ENCODE measurements at regions not wholly inside any gene's neighbourhood (a gene's known extent, or its start where the extent isn't known, plus 50 kb on each side); places are given as distances from the start of the nearest gene placed in this dataset.

DNA sequence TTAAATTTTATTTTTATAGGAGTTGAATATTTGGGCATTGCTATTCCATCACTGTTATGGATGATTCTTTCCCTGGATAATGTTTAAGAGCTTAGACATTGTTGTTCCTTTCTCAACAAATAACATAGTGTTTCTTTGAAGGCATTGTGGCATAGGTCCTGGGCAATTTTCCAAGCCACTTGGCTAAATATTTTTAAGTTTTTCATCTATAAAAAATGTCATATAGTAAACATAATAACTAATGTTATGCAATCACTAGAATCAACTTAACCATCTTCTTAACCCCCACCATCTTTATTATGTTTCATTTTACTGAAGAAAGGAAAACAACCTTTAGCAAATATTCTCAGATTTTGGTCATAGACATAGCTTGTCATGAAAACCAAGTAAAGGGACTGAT, 600.6 kb upstream of the LMO3 start:
- H3K4me1 ChIP-seq (ENCODE audit: control insufficient read depth in 2 of 2, insufficient read depth in 2 of 2, low read length in 2 of 2): no peaks in the 10 kb centered on the region
- no peak overlapping the region for H3K4me3 ChIP-seq (ENCODE audit: control extremely low read depth in 1 of 5, extremely low read depth in 1 of 5, insufficient read depth in 1 of 5, low read depth in 2 of 5, low read length in 4 of 5)
- DNase-seq (no peak), ATAC-seq (ENCODE audit: low read depth) (no peak)
- no peak overlapping the region for H3K9ac ChIP-seq (ENCODE audit: low read length)
- H3K27ac ChIP-seq (ENCODE audit: low read length in 2 of 2): no peak overlapping the region
- H2AFZ ChIP-seq (ENCODE audit: insufficient read depth, low read depth, low read length, poor library complexity, severe bottlenecking): no peak overlapping the region
- TF ChIP-seq EZH2 (IDR thresholded peaks at IDR 0.05; ENCODE audit: borderline replicate concordance, insufficient read depth, low read depth, low read length, poor library complexity, severe bottlenecking): no peak
- TF ChIP-seq, protein P1, sequence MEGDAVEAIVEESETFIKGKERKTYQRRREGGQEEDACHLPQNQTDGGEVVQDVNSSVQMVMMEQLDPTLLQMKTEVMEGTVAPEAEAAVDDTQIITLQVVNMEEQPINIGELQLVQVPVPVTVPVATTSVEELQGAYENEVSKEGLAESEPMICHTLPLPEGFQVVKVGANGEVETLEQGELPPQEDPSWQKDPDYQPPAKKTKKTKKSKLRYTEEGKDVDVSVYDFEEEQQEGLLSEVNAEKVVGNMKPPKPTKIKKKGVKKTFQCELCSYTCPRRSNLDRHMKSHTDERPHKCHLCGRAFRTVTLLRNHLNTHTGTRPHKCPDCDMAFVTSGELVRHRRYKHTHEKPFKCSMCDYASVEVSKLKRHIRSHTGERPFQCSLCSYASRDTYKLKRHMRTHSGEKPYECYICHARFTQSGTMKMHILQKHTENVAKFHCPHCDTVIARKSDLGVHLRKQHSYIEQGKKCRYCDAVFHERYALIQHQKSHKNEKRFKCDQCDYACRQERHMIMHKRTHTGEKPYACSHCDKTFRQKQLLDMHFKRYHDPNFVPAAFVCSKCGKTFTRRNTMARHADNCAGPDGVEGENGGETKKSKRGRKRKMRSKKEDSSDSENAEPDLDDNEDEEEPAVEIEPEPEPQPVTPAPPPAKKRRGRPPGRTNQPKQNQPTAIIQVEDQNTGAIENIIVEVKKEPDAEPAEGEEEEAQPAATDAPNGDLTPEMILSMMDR (IDR thresholded peaks at IDR 0.05): no peak
- H3K79me2 ChIP-seq (ENCODE audit: control insufficient read depth, insufficient read depth, low read length): no peaks in the 10 kb centered on the region
- H3K9me3 Mint-ChIP-seq (ENCODE audit: insufficient read depth): peaks cover 3% of the 10 kb centered on the region
- ChIA-PET CTCF (no interaction called here), POLR2A (no interaction called here)
- H3K27me3 ChIP-seq (replicated peaks in 1 of 4; ENCODE audit: control extremely low read depth in 1 of 4, control insufficient read depth in 3 of 4, insufficient read depth in 4 of 4, low read length in 3 of 4): no peaks in the 10 kb centered on the region
- no peak overlapping the region for H3K4me2 ChIP-seq (replicated peaks; ENCODE audit: low read depth, low read length, poor library complexity, severe bottlenecking)
- H3K27ac Mint-ChIP-seq: no peak overlapping the region
- peaks cover 0 to 18% (median 0%) of the 10 kb centered on the region in 3 donors for H3K9me3 ChIP-seq (ENCODE audit: control extremely low read depth in 1 of 3, control insufficient read depth in 2 of 3, insufficient read depth in 1 of 3, low read length in 2 of 3)
- H3K27me3 Mint-ChIP-seq: no peaks in the 10 kb centered on the region
- H4K20me1 ChIP-seq (ENCODE audit: control insufficient read depth, insufficient read depth, low read length, poor library complexity, severe bottlenecking): no peaks in the 10 kb centered on the region
- intact Hi-C loops (cut with micrococcal nuclease): no loop called here
- no peaks in the 10 kb centered on the region for H3K36me3 ChIP-seq (replicated peaks in 1 of 2; ENCODE audit: control extremely low read depth in 1 of 2, control insufficient read depth in 1 of 2, extremely low read depth in 1 of 2, insufficient read depth in 2 of 2, low read length in 1 of 2)
- no peak overlapping the region for H3K4me3 Mint-ChIP-seq
- H3K4me1 Mint-ChIP-seq: no peaks in the 10 kb centered on the region

GRCh38 chr12:17204289-17205054, 598.5 kb upstream of the LMO3 start:
- no peaks in the 10 kb centered on the region for H3K27me3 Mint-ChIP-seq
- Histone ChIP-seq H3K27ac (ENCODE audit: low read length in 2 of 2) (no peak overlapping the region), H3K9me3 (ENCODE audit: control extremely low read depth in 1 of 3, control insufficient read depth in 2 of 3, insufficient read depth in 1 of 3, low read length in 2 of 3) (peaks cover 0 to 18% (median 0%) of the 10 kb centered on the region in 3 donors), H3K4me1 (ENCODE audit: control insufficient read depth in 2 of 2, insufficient read depth in 2 of 2, low read length in 2 of 2) (no peaks in the 10 kb centered on the region), H3K9ac (ENCODE audit: low read length) (no peak overlapping the region), H3K36me3 (replicated peaks in 1 of 2; ENCODE audit: control extremely low read depth in 1 of 2, control insufficient read depth in 1 of 2, extremely low read depth in 1 of 2, insufficient read depth in 2 of 2, low read length in 1 of 2) (no peaks in the 10 kb centered on the region), H3K4me3 (ENCODE audit: control extremely low read depth in 1 of 5, extremely low read depth in 1 of 5, insufficient read depth in 1 of 5, low read depth in 2 of 5, low read length in 4 of 5) (no peak overlapping the region), H3K27me3 (replicated peaks in 1 of 4; ENCODE audit: control extremely low read depth in 1 of 4, control insufficient read depth in 3 of 4, insufficient read depth in 4 of 4, low read length in 3 of 4) (no peaks in the 10 kb centered on the region), H2AFZ (ENCODE audit: insufficient read depth, low read depth, low read length, poor library complexity, severe bottlenecking) (no peak overlapping the region), H3K79me2 (ENCODE audit: control insufficient read depth, insufficient read depth, low read length) (no peaks in the 10 kb centered on the region), H4K20me1 (ENCODE audit: control insufficient read depth, insufficient read depth, low read length, poor library complexity, severe bottlenecking) (no peaks in the 10 kb centered on the region), H3K4me2 (replicated peaks; ENCODE audit: low read depth, low read length, poor library complexity, severe bottlenecking) (no peak overlapping the region)
- ChIA-PET POLR2A (no interaction called here), CTCF (no interaction called here)
- H3K9me3 Mint-ChIP-seq (ENCODE audit: insufficient read depth): no peaks in the 10 kb centered on the region
- no peak for ATAC-seq (ENCODE audit: low read depth)
- no peak overlapping the region for H3K27ac Mint-ChIP-seq
- intact Hi-C loops (cut with micrococcal nuclease): no loop called here
- H3K4me1 Mint-ChIP-seq: no peaks in the 10 kb centered on the region
- TF ChIP-seq, protein P1 (IDR thresholded peaks at IDR 0.05): no peak
- no peak for TF ChIP-seq EZH2 (IDR thresholded peaks at IDR 0.05; ENCODE audit: borderline replicate concordance, insufficient read depth, low read depth, low read length, poor library complexity, severe bottlenecking)
- no peak for DNase-seq
- H3K4me3 Mint-ChIP-seq: no peak overlapping the region
- 77% methylated on average over 3 of the region's 3 CpGs for WGBS (ENCODE audit: insufficient coverage)

Data from B cell (primary cell).